ENCODE measurements at regions not wholly inside any gene's neighbourhood (a gene's known extent, or its start where the extent isn't known, plus 50 kb on each side); places are given as distances from the start of the nearest gene placed in this dataset.

DNA sequence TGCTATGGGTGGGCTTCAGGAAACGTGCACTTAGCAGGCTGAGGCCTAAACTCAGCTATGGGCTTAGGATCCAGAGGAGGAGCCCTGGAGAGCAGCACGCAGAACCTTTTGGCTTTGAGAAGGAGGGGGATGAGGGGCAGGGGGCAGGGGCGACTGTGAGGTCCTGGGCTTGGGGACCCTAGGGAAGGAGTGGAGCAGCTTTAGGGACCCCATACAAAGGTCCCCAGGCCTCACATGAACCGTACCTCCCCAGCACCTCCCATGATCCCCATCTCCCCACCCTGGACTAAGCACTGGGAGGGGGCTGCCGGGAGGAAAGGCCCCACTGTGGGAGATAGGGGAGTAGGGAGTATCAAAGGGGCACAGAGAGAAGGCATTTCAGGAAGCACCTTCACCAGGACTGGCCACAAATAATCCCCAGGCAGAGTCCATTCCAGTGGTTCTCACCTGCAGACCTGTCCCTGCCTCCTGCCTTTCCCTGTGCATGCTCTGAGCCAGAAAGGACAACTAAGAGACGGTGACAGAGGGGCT lies 62.0 kb upstream of the KLF13 start:
- H2BK5ac ChIP-seq (ENCODE audit: low read depth, low read length): no peak overlapping the region
- CTCF ChIA-PET (ENCODE audit: partially characterized antibody): interaction anchor here (0.6 to 1.8 kb wide), 7 partner anchors 9 to 226 kb away, joined by 3 to 6 read pairs (median 3); no protein-coding TSS in a partner anchor
- H3K79me2 ChIP-seq (ENCODE audit: control insufficient read depth in 1 of 2, insufficient read depth in 2 of 2, low read length in 2 of 2): no peaks in the 10 kb centered on the region
- no peaks in the 10 kb centered on the region for H3K36me3 ChIP-seq (ENCODE audit: control insufficient read depth in 2 of 4, insufficient read depth in 4 of 4, low read length in 3 of 4)
- H2BK120ac ChIP-seq (replicated peaks; ENCODE audit: low read depth, low read length): no peak overlapping the region
- H4K5ac ChIP-seq (ENCODE audit: insufficient read length, low read depth, low read length): no peak overlapping the region
- H3K56ac ChIP-seq (replicated peaks; ENCODE audit: insufficient read length, low read depth, low read length): no peak overlapping the region
- H3K4ac ChIP-seq (replicated peaks; ENCODE audit: insufficient read length, low read depth, low read length): no peak overlapping the region
- peak overlapping the region; percentile 85; the same call in 1 of the 2 replicates for H4K8ac ChIP-seq (ENCODE audit: extremely low read depth, insufficient read depth, low read length)
- FAIRE-seq (no peak), DNase-seq (ENCODE audit: low read depth in 1 of 2, low spot score in 2 of 2) (no peak)
- no peak overlapping the region for H2BK20ac ChIP-seq (ENCODE audit: low read length)
- 90% methylated on average over 4 of the region's 6 CpGs; no CpG with 5 or more reads in 1 of the 2 experiments for WGBS, 2 experiments (ENCODE audit: extremely low coverage in 1 of 2, insufficient coverage in 1 of 2, insufficient read length in 1 of 2, insufficient replicate concordance in 2 of 2, low coverage in 1 of 2, low lambda C conversion rate in 2 of 2, missing lambda C conversion rate in 1 of 2)
- H3K4me2 ChIP-seq (ENCODE audit: insufficient read depth in 1 of 2, low read depth in 2 of 2, low read length in 2 of 2): no peak overlapping the region
- no peak overlapping the region for H4K91ac ChIP-seq (replicated peaks; ENCODE audit: insufficient read length, low read length)
- TF ChIP-seq CBX8 (IDR thresholded peaks at IDR 0.05; ENCODE audit: borderline replicate concordance, low read depth, low read length): no peak
- no peak for TF ChIP-seq HDAC6 (IDR thresholded peaks at IDR 0.05; ENCODE audit: low read depth, low read length)
- no peak for TF ChIP-seq SIN3A (conservative IDR thresholded peaks at IDR 0.05 in 1 of 2, IDR thresholded peaks at IDR 0.05 in 1 of 2; ENCODE audit: low read depth in 1 of 2, low read length in 2 of 2)
- no peak for TF ChIP-seq JUN (IDR thresholded peaks at IDR 0.05; ENCODE audit: low read depth, low read length)
- no peak for TF ChIP-seq SAP30 (IDR thresholded peaks at IDR 0.05; ENCODE audit: insufficient read depth, insufficient replicate concordance, low read length)
- no peak for TF ChIP-seq BRCA1 (IDR thresholded peaks at IDR 0.05; ENCODE audit: low read depth, low read length)
- no peak for TF ChIP-seq RAD21 (IDR thresholded peaks at IDR 0.05 in 1 of 2, conservative IDR thresholded peaks at IDR 0.05 in 1 of 2; ENCODE audit: low read depth in 2 of 2, low read length in 2 of 2)
- TF ChIP-seq GTF2F1 (IDR thresholded peaks at IDR 0.05; ENCODE audit: borderline replicate concordance, low read depth, low read length): no peak
- H2BK12ac ChIP-seq (ENCODE audit: low read depth, low read length): no peak overlapping the region
- no peak overlapping the region for H3K9ac ChIP-seq (replicated peaks in 1 of 4; ENCODE audit: extremely low read depth in 1 of 4, low read depth in 3 of 4, low read length in 3 of 4)
- no peak overlapping the region for H3K23ac ChIP-seq (ENCODE audit: insufficient read length)
- no peak overlapping the region for H2AK5ac ChIP-seq (ENCODE audit: low read depth, low read length)
- no peaks in the 10 kb centered on the region for H3K27me3 ChIP-seq (replicated peaks in 1 of 4; ENCODE audit: control insufficient read depth in 3 of 4, extremely low read depth in 1 of 4, insufficient read depth in 3 of 4, low read length in 3 of 4)
- H2BK15ac ChIP-seq (ENCODE audit: low read length): no peak overlapping the region
- no peaks in the 10 kb centered on the region for H3K23me2 ChIP-seq (ENCODE audit: low read depth, low read length)
- H3K4me1 ChIP-seq (replicated peaks in 1 of 4; ENCODE audit: control insufficient read depth in 3 of 4, insufficient read depth in 4 of 4, low read length in 3 of 4): peaks cover 0 to 3% (median 0%) of the 10 kb centered on the region in 4 experiments; a peak in 3 of 7 replicates
- no peaks in the 10 kb centered on the region for H3K79me1 ChIP-seq (ENCODE audit: low read depth, low read length)
- H3K18ac ChIP-seq (ENCODE audit: extremely low read depth, low read length): no peak overlapping the region
- no peak overlapping the region for H3K14ac ChIP-seq (ENCODE audit: insufficient read length)
- H3K27ac ChIP-seq (ENCODE audit: low read depth, low read length): no peak overlapping the region
- no peak overlapping the region for H3K4me3 ChIP-seq (ENCODE audit: extremely low read depth in 1 of 4, insufficient read depth in 2 of 4, low read depth in 3 of 4, low read length in 4 of 4)
- no peak overlapping the region for H2AFZ ChIP-seq (ENCODE audit: low read length)
- POLR2A ChIA-PET (ENCODE audit: partially characterized antibody): interaction anchor here (1.0 kb wide), 1 partner anchor 25 kb away, joined by 3 read pairs; no protein-coding TSS in a partner anchor
- H4K20me1 ChIP-seq (replicated peaks in 1 of 2; ENCODE audit: control insufficient read depth in 1 of 2, insufficient read depth in 2 of 2, low read length in 2 of 2): no peaks in the 10 kb centered on the region
- no peaks in the 10 kb centered on the region for H3K9me3 ChIP-seq (ENCODE audit: insufficient read depth in 2 of 2, low read depth in 1 of 2, low read length in 1 of 2)
